GM12878 (cell line): ENCODE measurements at regions not wholly inside any gene's neighbourhood (a gene's known extent, or its start where the extent isn't known, plus 50 kb on each side); places are given as distances from the start of the nearest gene placed in this dataset.

Experiments
- ATAC-seq: fragments of 200-7000 bp; cut with Tn5 transposase; 3 replicates; pipeline ENCODE4 v1.9.1; 2020; ENCODE audit warnings: mild to moderate bottlenecking, moderate library complexity
- BruUV-seq: library from RNA; stranded (reverse); fragments of 400-500 nt; replicated peaks from 2 replicates; lab custom pipeline; 2021; lab: Mats Ljungman, UMichigan
- CTCF ChIA-PET: fragments of 300-600 bp; sonication (Branson Sonifier 250); formaldehyde crosslinking; extraction: SDS; loops from one replicate; lab custom pipeline; 2021; ENCODE audit warnings: inconsistent platforms; lab: Yijun Ruan, JAX
- POLR2A ChIA-PET: fragments of 350-600 bp; formaldehyde crosslinking; extraction: SDS; loops from one replicate; lab custom pipeline; 2021; ENCODE audit warnings: inconsistent platforms; lab: Charles Lee
- RAD21 ChIA-PET: fragments of 300-600 bp; sonication (Branson Sonifier 250); formaldehyde crosslinking; loops from one replicate; lab custom pipeline; 2023; ENCODE audit warnings: antibody characterized with exemption; ENCODE audit not compliant: unreplicated experiment; lab: Charles Lee
- SMC1A ChIA-PET: fragments of 300-600 bp; sonication (Branson Sonifier 250); formaldehyde crosslinking; loops from one replicate; lab custom pipeline; 2023; ENCODE audit not compliant: unreplicated experiment, uncharacterized antibody; lab: Charles Lee
- DNase-seq: peaks from one replicate; pipeline ENCODE4 v3.0.0-alpha.2; 2011; ENCODE audit warnings: low read depth, low spot score
- FAIRE-seq: peaks from 3 replicates; lab custom pipeline; 2011; peaks lifted over from hg19 to GRCh38; lab: Jason Lieb, UNC
- H2AFZ ChIP-seq: 2 replicates; pipeline ENCODE4 v1.6.0; 2011; ENCODE audit warnings: low read depth, low read length, control low read depth; ENCODE audit not compliant: control insufficient read depth
- H3K27ac ChIP-seq: 2 replicates; pipeline ENCODE4 v1.5.1; 2011; ENCODE audit warnings: control low read depth; ENCODE audit not compliant: control insufficient read depth, insufficient read depth
- H3K27me3 ChIP-seq, 2 experiments: replicated peaks in 1 of 2; 2 replicates each; pipeline versions ENCODE4 v1.6.0 to v1.6.1; 2011; ENCODE audit warnings: low read length in 1 of 2; ENCODE audit not compliant: control insufficient read depth in 2 of 2, insufficient read depth in 2 of 2
- H3K36me3 ChIP-seq, 2 experiments: 2 replicates each; pipeline ENCODE4 v1.5.1; 2011; ENCODE audit warnings: low read length in 1 of 2; ENCODE audit not compliant: control insufficient read depth in 2 of 2, insufficient read depth in 2 of 2
- H3K4me1 ChIP-seq: 2 replicates; pipeline ENCODE4 v1.6.1; 2011; ENCODE audit warnings: mild to moderate bottlenecking, low read length, moderate library complexity, mixed read lengths; ENCODE audit not compliant: control insufficient read depth, insufficient read depth
- H3K4me2 ChIP-seq: 2 replicates; pipeline ENCODE4 v1.6.0; 2011; ENCODE audit warnings: control low read depth; ENCODE audit not compliant: control insufficient read depth, insufficient read depth
- H3K4me3 ChIP-seq: fragments of 200-600 bp; sonication (generic); 2 replicates; pipeline ENCODE4 v1.5.1; 2016
- H3K79me2 ChIP-seq: 2 replicates; pipeline ENCODE4 v1.6.0; 2011; ENCODE audit warnings: low read length; ENCODE audit not compliant: control insufficient read depth, insufficient read depth
- H3K9ac ChIP-seq: 2 replicates; pipeline ENCODE4 v1.8.0; 2011; ENCODE audit warnings: low read length, control low read depth, mixed read lengths; ENCODE audit not compliant: control insufficient read depth, insufficient read depth
- H3K9me3 ChIP-seq: replicated peaks from 3 replicates; pipeline ENCODE4 v1.5.1; 2011; ENCODE audit warnings: mild to moderate bottlenecking, low read length; ENCODE audit not compliant: control insufficient read depth, insufficient read depth
- H4K20me1 ChIP-seq: 2 replicates; pipeline ENCODE4 v1.6.0; 2011; ENCODE audit not compliant: control insufficient read depth, insufficient read depth
- BRCA1 ChIP-seq: IDR thresholded peaks from 2 replicates; pipeline ENCODE4 v1.6.1; 2011; ENCODE audit warnings: low read depth, low read length, improper control_type of control experiment
- FOXK2 ChIP-seq: fragments of 450-650 bp; IDR thresholded peaks from 2 replicates; pipeline ENCODE4 v1.6.1; 2017; ENCODE audit warnings: mild to moderate bottlenecking, moderate library complexity
- HDAC6 ChIP-seq: fragments of 200-600 bp; sonication (generic); IDR thresholded peaks from one replicate; pipeline ENCODE4 v1.8.0; 2017; ENCODE audit warnings: antibody characterized with exemption; ENCODE audit not compliant: unreplicated experiment
- JUND ChIP-seq: IDR thresholded peaks from 2 replicates; pipeline ENCODE4 v1.6.1; 2012; ENCODE audit warnings: low read depth, mild to moderate bottlenecking, low read length, improper control_type of control experiment, moderate library complexity
- NR2C1 ChIP-seq: fragments of 450-650 bp; IDR thresholded peaks from 2 replicates; pipeline ENCODE4 v1.6.1; 2017; ENCODE audit warnings: antibody characterized with exemption, mild to moderate bottlenecking, moderate library complexity
- NR2F1 ChIP-seq: fragments of 450-650 bp; conservative IDR thresholded peaks from 2 replicates; pipeline ENCODE4 v1.6.1; 2017; ENCODE audit warnings: mild to moderate bottlenecking
- SMAD1 ChIP-seq: fragments of 450-650 bp; IDR thresholded peaks from 2 replicates; pipeline ENCODE4 v1.6.1; 2018; ENCODE audit warnings: mild to moderate bottlenecking, low read depth; ENCODE audit not compliant: partially characterized antibody
- TAF1 ChIP-seq: IDR thresholded peaks from 2 replicates; pipeline ENCODE4 v1.6.1; 2011; ENCODE audit warnings: mild to moderate bottlenecking, low read depth, low read length, borderline replicate concordance
- TCF7 ChIP-seq: IDR thresholded peaks from 2 replicates; pipeline ENCODE4 v1.6.1; 2014; ENCODE audit warnings: antibody characterized with exemption, borderline replicate concordance
- ZBTB40 ChIP-seq: fragments of 450-650 bp; IDR thresholded peaks from 2 replicates; pipeline ENCODE4 v1.6.1; 2016; ENCODE audit warnings: mild to moderate bottlenecking, moderate library complexity, borderline replicate concordance
- ZNF217 ChIP-seq: fragments of 450-650 bp; IDR thresholded peaks from 2 replicates; pipeline ENCODE4 v1.6.1; 2017; ENCODE audit warnings: antibody characterized with exemption, mild to moderate bottlenecking
- ZZZ3 ChIP-seq: IDR thresholded peaks from 2 replicates; pipeline ENCODE4 v1.6.1; 2011; ENCODE audit warnings: low read depth; ENCODE audit not compliant: control insufficient read depth, insufficient read length
- WGBS: methylation state at CpG from one replicate; pipeline ENCODE4 v1.1.6; 2016; ENCODE audit warnings: low lambda C conversion rate; ENCODE audit not compliant: insufficient replicate concordance, insufficient coverage; ENCODE audit errors: missing lambda C conversion rate; 5-methylcytosine and 5-hydroxymethylcytosine counted together
- in situ Hi-C: fragments of 300-500 bp; cut with MboI; formaldehyde crosslinking; loops from 9 replicates; pipeline ENCODE4 v1.14.3; 2018; ENCODE audit warnings: mixed read lengths
- intact Hi-C: fragments of 100-400 bp; cut with micrococcal nuclease; formaldehyde crosslinking; loops from one replicate; pipeline ENCODE4 v1.14.2; 2022; ENCODE audit not compliant: unreplicated experiment

GRCh38 chrX:46341767-46342322 is 203.4 kb downstream of the ZNF674 start:
- DNase-seq = no peak
- no peaks in the 10 kb centered on the region for H4K20me1 ChIP-seq
- CTCF ChIA-PET = no interaction called here
- no peak overlapping the region for H3K4me2 ChIP-seq
- SMC1A ChIA-PET = no interaction called here
- no TSS peak for BruUV-seq
- intact Hi-C loops (no loop called here), in situ Hi-C loops (no loop called here)
- H3K27me3 ChIP-seq = 0 out of 4 replicates have a peak, but pooled peaks cover 0 to 1% of the 10 kb centered on the region in 2 experiments
- no peak overlapping the region for H3K9ac ChIP-seq
- no peak overlapping the region for H2AFZ ChIP-seq
- no peak for ATAC-seq
- POLR2A ChIA-PET = no interaction called here
- no peak overlapping the region for H3K4me3 ChIP-seq
- RAD21 ChIA-PET = no interaction called here
- 0% methylated on average over 1 of the region's 1 CpG for WGBS
- TF ChIP-seq NR2C1 (no peak), ZZZ3 (no peak), HDAC6 (no peak), JUND (no peak), TCF7 (no peak), ZNF217 (no peak), BRCA1 (no peak), TAF1 (no peak), ZBTB40 (no peak), SMAD1 (no peak), FOXK2 (no peak), NR2F1 (no peak)
- TF ChIP-seq, all 136 proteins: peak for 0
- Histone ChIP-seq H3K36me3 (no peaks in the 10 kb centered on the region), H3K4me1 (no peaks in the 10 kb centered on the region), H3K27ac (no peak overlapping the region), H3K79me2 (no peaks in the 10 kb centered on the region), H3K9me3 (no peaks in the 10 kb centered on the region)
- FAIRE-seq = no peak
